BLaER1 (cell line): ENCODE measurements at regions not wholly inside any gene's neighbourhood (a gene's known extent, or its start where the extent isn't known, plus 50 kb on each side); places are given as distances from the start of the nearest gene placed in this dataset.

Experiments
- H3K27ac ChIP-seq: shearing (Covaris generic); formaldehyde crosslinking; 2 replicates; pipeline ENCODE4 v1.8.1; 2022
- H3K27me3 ChIP-seq: shearing (Covaris generic); formaldehyde crosslinking; 2 replicates; pipeline ENCODE4 v1.8.1; 2022
- H3K36me3 ChIP-seq: shearing (Covaris generic); formaldehyde crosslinking; 2 replicates; pipeline ENCODE4 v1.8.1; 2022
- H3K4me1 ChIP-seq: shearing (Covaris generic); formaldehyde crosslinking; 2 replicates; pipeline ENCODE4 v1.8.1; 2022
- H3K4me2 ChIP-seq: shearing (Covaris generic); formaldehyde crosslinking; 2 replicates; pipeline ENCODE4 v1.8.1; 2022
- H3K4me3 ChIP-seq: shearing (Covaris generic); formaldehyde crosslinking; 2 replicates; pipeline ENCODE4 v1.8.1; 2022
- H3K9ac ChIP-seq: shearing (Covaris generic); formaldehyde crosslinking; 2 replicates; pipeline ENCODE4 v1.8.1; 2022
- H3K9me3 ChIP-seq: shearing (Covaris generic); formaldehyde crosslinking; 2 replicates; pipeline ENCODE4 v1.8.1; 2022
- H4K20me1 ChIP-seq: shearing (Covaris generic); formaldehyde crosslinking; 2 replicates; pipeline ENCODE4 v1.8.1; 2022
- Cebpa-rat ChIP-seq: shearing (Covaris generic); IDR thresholded peaks from 2 replicates; pipeline ENCODE4 v1.8.1; 2022

DNA sequence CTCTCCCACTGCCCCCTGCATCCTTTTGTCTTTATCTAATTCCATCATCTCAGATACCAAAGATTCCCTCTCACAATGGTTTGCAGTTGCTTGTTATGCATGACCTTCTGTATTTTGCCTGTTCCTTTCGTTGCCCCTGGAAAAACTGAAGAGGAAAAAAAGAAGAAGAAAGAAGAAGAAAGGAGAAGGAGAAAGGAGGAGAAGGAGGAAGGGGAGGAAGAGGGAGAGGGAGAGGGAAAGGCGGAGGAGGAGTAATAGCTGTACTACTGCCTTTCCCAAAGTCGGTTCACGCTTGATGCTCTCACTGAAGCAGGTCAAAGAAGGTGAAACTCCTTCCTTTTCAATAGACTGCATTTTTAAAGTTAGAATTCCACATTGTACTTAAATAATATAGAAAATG lies 513.8 kb downstream of the PTPRC start:
- no peak overlapping the region for H3K4me3 ChIP-seq

GRCh38 chr1:199155166-199156019 lies 516.6 kb downstream of the PTPRC start:
- no peak overlapping the region for H3K4me2 ChIP-seq
- TF ChIP-seq Cebpa-rat: no peak
- peaks cover 7% of the 10 kb centered on the region; the same call in 1 of the 2 replicates for H3K9me3 ChIP-seq
- H3K9ac ChIP-seq: no peak overlapping the region
- no peaks in the 10 kb centered on the region for H3K27me3 ChIP-seq
- no peak overlapping the region for H3K27ac ChIP-seq
- no peaks in the 10 kb centered on the region for H3K36me3 ChIP-seq
- H3K4me1 ChIP-seq: peaks cover 12% of the 10 kb centered on the region
- H3K4me3 ChIP-seq: no peak overlapping the region
- H4K20me1 ChIP-seq: no peaks in the 10 kb centered on the region

More for the DNA sequence above, 513.8 kb downstream of the PTPRC start:
- Histone ChIP-seq H4K20me1 (no peaks in the 10 kb centered on the region), H3K27me3 (no peaks in the 10 kb centered on the region), H3K36me3 (no peaks in the 10 kb centered on the region), H3K9me3 (no peaks in the 10 kb centered on the region), H3K4me2 (no peak overlapping the region), H3K27ac (no peak overlapping the region), H3K9ac (no peak overlapping the region), H3K4me1 (peaks cover 11% of the 10 kb centered on the region)
- TF ChIP-seq Cebpa-rat: no peak

DNA sequence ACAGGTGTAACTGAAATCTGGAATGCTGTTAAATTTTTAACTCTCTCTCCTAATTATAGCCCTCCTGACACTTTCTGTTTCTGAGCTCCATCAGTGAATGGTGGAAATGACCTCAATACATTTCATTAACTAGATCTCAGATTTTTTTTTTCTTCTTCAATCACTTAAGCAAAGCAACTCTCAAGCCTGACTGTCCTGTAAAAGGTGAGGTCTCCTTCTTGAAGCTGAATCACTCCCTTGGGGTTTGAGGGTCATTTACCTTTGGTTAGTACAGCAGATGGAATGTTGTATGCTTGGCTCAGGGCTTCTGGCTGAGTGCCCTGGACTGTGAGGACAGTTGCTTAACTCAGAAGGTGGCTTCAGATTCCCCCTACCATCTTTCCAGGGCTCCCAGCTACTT lies 518.7 kb downstream of the PTPRC start:
- Histone ChIP-seq H3K36me3 (no peaks in the 10 kb centered on the region), H3K9me3 (peaks cover 12% of the 10 kb centered on the region; the same call in 1 of the 2 replicates), H3K4me1 (peaks cover 26% of the 10 kb centered on the region), H3K4me3 (no peak overlapping the region), H3K27me3 (no peaks in the 10 kb centered on the region), H3K27ac (no peak overlapping the region), H3K4me2 (peak overlapping the region; percentile 10; the same call in 1 of the 2 replicates), H4K20me1 (no peaks in the 10 kb centered on the region), H3K9ac (no peak overlapping the region)
- TF ChIP-seq Cebpa-rat: no peak

DNA sequence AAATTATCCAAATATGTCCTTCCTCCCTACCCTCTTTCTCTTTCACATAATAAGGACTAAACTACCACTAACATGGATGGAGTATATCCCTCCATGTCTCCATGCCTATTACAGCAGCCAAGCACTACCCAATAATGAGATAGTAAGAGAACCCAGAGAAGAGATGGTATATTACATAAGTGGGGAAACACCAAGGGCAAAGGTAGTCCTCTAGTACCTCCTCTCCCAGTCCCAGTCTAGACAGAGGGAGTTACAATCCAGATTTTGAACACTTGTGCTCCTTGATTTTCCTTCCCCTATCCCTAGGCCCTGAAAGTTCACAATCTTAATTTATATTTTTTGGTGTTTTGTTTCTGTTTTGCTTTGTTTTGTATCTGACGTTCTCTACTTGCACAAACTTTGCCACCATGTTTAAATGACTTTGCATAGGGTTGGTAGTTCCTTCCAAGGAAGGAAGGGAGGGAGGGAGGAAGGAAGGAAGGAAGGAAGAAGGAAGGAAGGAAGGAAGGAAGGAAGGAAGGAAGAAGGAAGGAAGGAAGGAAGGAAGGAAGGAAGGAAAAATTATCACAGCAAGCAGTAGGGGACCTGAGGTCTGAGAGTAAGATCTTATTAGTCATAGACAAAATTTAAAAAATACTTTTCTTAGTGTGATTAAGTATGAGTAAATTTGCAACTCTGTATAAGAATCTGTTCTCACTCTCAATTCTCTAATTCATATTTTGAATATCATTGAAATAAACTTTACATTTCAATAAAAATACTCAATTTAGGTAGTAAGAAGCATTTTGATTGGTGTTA lies 521.9 kb downstream of the PTPRC start:
- Histone ChIP-seq H3K9me3 (peaks cover 12% of the 10 kb centered on the region; the same call in 1 of the 2 replicates), H3K9ac (no peak overlapping the region), H3K27me3 (no peaks in the 10 kb centered on the region), H3K36me3 (no peaks in the 10 kb centered on the region), H3K4me2 (peak overlapping the region; percentile 72), H4K20me1 (no peaks in the 10 kb centered on the region), H3K4me1 (peaks cover 40% of the 10 kb centered on the region), H3K4me3 (no peak overlapping the region), H3K27ac (no peak overlapping the region)
- no peak for TF ChIP-seq Cebpa-rat

- H3K4me3 ChIP-seq: peak overlapping the region; percentile 16; the same call in 1 of the 2 replicates
- H3K27me3 ChIP-seq: no peaks in the 10 kb centered on the region
- H3K36me3 ChIP-seq: no peaks in the 10 kb centered on the region
- H3K4me2 ChIP-seq: peak overlapping the region; percentile 72
- peaks cover 12% of the 10 kb centered on the region; the same call in 1 of the 2 replicates for H3K9me3 ChIP-seq
- H3K9ac ChIP-seq: no peak overlapping the region
- H4K20me1 ChIP-seq: no peaks in the 10 kb centered on the region
- no peak for TF ChIP-seq Cebpa-rat
- peak overlapping the region; percentile 47; the same call in 1 of the 2 replicates for H3K27ac ChIP-seq
- H3K4me1 ChIP-seq: peaks cover 40% of the 10 kb centered on the region
These were observed 522.5 kb downstream of the PTPRC start for GRCh38 chr1:199161319-199161680.

- peak overlapping the region; percentile 47; the same call in 1 of the 2 replicates for H3K27ac ChIP-seq
- H3K4me2 ChIP-seq: peak overlapping the region; percentile 72
These were observed 523.0 kb downstream of the PTPRC start for GRCh38 chr1:199161766-199162303.

GRCh38 chr1:199163267-199163666 lies 524.4 kb downstream of the PTPRC start:
- no peak for TF ChIP-seq Cebpa-rat
- H3K4me1 ChIP-seq: peaks cover 37% of the 10 kb centered on the region
- H3K27me3 ChIP-seq: no peaks in the 10 kb centered on the region
- H3K9ac ChIP-seq: no peak overlapping the region
- H3K4me3 ChIP-seq: no peak overlapping the region
- no peaks in the 10 kb centered on the region for H4K20me1 ChIP-seq
- H3K27ac ChIP-seq: 0 out of 2 replicates have a peak overlapping the region, but pooled peaks have one; percentile 36
- H3K4me2 ChIP-seq: peak overlapping the region; percentile 51
- no peaks in the 10 kb centered on the region for H3K36me3 ChIP-seq
- peaks cover 12% of the 10 kb centered on the region; the same call in 1 of the 2 replicates for H3K9me3 ChIP-seq

More at GRCh38 chr1:199161766-199162303, 523.0 kb downstream of the PTPRC start:
- no peaks in the 10 kb centered on the region for H3K27me3 ChIP-seq
- H3K4me3 ChIP-seq: peak overlapping the region; percentile 16; the same call in 1 of the 2 replicates
- no peaks in the 10 kb centered on the region for H3K36me3 ChIP-seq
- peaks cover 40% of the 10 kb centered on the region for H3K4me1 ChIP-seq
- no peaks in the 10 kb centered on the region for H4K20me1 ChIP-seq
- H3K9me3 ChIP-seq: peaks cover 12% of the 10 kb centered on the region; the same call in 1 of the 2 replicates
- no peak for TF ChIP-seq Cebpa-rat
- H3K9ac ChIP-seq: no peak overlapping the region

DNA sequence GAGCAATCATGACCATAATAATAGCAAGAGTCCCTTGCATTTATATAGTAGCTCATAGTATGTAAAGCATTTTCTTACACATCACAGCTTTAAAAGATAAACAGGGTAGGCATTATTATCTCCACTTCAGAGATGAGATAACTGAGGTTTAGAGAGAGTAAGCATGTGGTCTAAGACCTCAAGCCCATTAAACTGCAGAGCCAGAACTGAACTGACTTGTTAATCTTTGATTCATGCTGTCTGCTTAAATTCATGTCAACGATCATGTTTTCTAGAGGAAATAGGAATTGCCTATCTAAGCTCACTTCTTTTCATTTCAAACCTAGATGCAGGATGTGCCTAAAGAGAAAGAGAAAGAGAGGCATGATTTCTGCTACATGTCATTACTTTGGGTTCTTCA lies 524.8 kb downstream of the PTPRC start:
- H3K36me3 ChIP-seq: no peaks in the 10 kb centered on the region
- H4K20me1 ChIP-seq: no peaks in the 10 kb centered on the region
- peaks cover 12% of the 10 kb centered on the region; the same call in 1 of the 2 replicates for H3K9me3 ChIP-seq
- peak overlapping the region; percentile 51 for H3K4me2 ChIP-seq
- no peak overlapping the region for H3K4me3 ChIP-seq
- H3K9ac ChIP-seq: no peak overlapping the region
- H3K27ac ChIP-seq: no peak overlapping the region
- peaks cover 37% of the 10 kb centered on the region for H3K4me1 ChIP-seq
- no peaks in the 10 kb centered on the region for H3K27me3 ChIP-seq
- TF ChIP-seq Cebpa-rat: no peak

DNA sequence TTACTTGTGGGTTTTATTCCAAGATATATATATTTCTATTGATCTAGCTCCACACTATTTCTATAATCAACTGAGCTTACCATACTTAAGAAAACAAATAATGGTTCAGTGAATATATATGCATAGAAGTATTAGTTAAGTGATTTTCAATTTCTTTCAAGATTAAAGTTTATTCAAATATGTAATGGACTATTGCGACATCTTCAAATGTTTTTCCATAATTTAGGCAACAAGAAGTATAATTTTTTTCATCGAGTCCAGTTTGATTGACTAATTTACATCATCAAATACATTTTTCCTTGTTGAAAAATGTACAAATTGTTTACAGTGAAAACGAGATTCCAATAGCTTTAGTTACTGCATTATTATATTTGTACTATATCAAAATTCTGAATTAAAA lies 528.6 kb downstream of the PTPRC start:
- peak; percentile 41; the same call in 1 of the 2 replicates for TF ChIP-seq Cebpa-rat
- H3K4me2 ChIP-seq: no peak overlapping the region
- no peak overlapping the region for H3K27ac ChIP-seq
- H3K27me3 ChIP-seq: no peaks in the 10 kb centered on the region
- no peak overlapping the region for H3K4me3 ChIP-seq
- H3K36me3 ChIP-seq: no peaks in the 10 kb centered on the region
- peaks cover 17% of the 10 kb centered on the region for H3K4me1 ChIP-seq
- H3K9me3 ChIP-seq: no peaks in the 10 kb centered on the region
- no peak overlapping the region for H3K9ac ChIP-seq
- no peaks in the 10 kb centered on the region for H4K20me1 ChIP-seq
